Stimulated activated CD4-positive, alpha-beta T cell treated with anti-CD3 and anti-CD28 coated beads, Interleukin-1b, Interleukin-23, amount 100 ng/mL, for 48 hours (primary cell): ENCODE measurements at regions not wholly inside any gene's neighbourhood (a gene's known extent, or its start where the extent isn't known, plus 50 kb on each side); places are given as distances from the start of the nearest gene placed in this dataset.

ENCODE experiments used
- DNase-seq: peaks from one replicate; pipeline ENCODE4 v3.0.0-alpha.2; 2020

GRCh38 chr5:27267209-27267824, 228.9 kb upstream of the CDH9 start:
- no peak for DNase-seq

DNA sequence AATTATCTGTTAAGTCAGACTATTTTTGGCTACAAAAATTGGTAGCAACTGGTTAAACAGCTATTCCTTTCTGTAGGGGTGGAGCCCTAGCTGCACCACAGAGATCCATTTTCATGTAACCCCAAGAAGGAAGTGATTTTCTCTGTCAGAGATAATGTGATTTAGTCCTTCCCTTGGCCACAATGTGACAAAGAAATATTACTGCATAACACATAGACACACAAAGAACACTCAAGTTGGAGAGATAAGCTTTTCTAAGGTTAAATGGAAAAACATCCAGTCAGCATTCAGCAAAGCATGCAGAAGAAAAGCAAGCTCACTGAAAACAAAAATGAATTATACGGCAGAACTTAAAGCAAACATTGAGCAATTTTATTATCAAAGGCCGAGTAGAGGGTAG, 227.8 kb upstream of the CDH9 start:
- no peak for DNase-seq

- no peak for DNase-seq
Measured at GRCh38 chr5:27257696-27258095, 219.3 kb upstream of the CDH9 start.

- no peak for DNase-seq
Measured at GRCh38 chr5:27252911-27253310, 214.5 kb upstream of the CDH9 start.

DNA sequence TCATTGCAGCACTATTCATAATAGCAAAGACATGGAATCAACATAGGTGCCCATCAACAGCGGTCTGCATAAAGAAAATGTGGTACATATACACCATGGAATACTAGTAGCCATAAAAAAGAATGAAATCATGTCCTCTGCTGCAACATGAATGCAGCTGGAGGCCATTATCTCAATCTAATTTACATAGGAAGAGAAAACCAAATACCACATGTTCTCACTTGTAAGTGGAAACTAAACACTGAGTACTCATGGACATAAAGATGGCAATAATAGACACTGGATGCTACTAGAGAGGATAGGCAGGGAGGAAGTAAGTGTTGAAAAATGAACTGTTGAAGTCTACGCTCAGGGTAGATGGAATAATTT, 203.9 kb upstream of the CDH9 start:
- DNase-seq, result no peak

- DNase-seq, result no peak
Measured at GRCh38 chr5:27241564-27242257, 203.3 kb upstream of the CDH9 start.

DNA sequence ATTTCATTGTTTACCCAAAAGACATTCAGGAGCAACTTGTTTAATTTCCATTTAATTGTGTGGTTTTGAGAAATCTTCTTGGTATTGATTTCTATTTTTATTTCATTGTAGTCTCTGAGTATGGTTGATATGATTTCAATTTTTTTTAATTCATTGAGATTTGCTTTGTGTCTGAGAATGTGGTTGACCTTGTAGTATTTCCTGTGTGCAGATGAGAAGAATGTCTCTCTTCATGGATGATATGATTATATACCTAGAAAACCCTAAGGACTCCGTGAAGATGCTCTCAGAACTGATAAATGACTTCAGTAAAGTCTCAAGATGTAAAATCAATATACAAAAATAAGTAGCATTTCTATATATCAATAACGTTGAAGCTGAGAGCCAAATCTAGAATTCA, 202.4 kb upstream of the CDH9 start:
- DNase-seq, result no peak

GRCh38 chr5:27234916-27235315, 196.5 kb upstream of the CDH9 start:
- DNase-seq, result no peak

- DNase-seq, result no peak
Measured at GRCh38 chr5:27221410-27221809, 183.0 kb upstream of the CDH9 start.

DNA sequence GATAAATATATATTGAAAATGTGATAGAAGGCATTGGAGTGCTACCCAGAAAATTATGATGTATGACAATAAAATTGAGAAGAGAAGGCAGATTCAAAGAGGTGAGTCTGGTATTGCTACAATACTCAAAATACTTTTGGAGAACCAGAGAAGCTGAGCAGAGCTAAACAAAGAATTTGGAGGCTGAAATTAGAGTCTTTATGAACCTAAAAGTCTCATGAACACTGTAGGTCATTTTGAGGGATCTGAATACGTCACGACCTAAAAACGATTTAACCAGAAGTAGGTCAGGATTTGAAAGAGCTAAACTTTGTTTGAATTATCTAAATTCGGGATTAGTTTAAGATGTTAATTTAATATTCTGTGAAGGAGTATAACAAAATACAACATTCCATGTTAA, 182.4 kb upstream of the CDH9 start:
- DNase-seq, result no peak

GRCh38 chr5:27217977-27218376, 179.6 kb upstream of the CDH9 start:
- no peak for DNase-seq

- DNase-seq, result no peak
Measured at GRCh38 chr5:27217155-27217956, 179.0 kb upstream of the CDH9 start.

DNA sequence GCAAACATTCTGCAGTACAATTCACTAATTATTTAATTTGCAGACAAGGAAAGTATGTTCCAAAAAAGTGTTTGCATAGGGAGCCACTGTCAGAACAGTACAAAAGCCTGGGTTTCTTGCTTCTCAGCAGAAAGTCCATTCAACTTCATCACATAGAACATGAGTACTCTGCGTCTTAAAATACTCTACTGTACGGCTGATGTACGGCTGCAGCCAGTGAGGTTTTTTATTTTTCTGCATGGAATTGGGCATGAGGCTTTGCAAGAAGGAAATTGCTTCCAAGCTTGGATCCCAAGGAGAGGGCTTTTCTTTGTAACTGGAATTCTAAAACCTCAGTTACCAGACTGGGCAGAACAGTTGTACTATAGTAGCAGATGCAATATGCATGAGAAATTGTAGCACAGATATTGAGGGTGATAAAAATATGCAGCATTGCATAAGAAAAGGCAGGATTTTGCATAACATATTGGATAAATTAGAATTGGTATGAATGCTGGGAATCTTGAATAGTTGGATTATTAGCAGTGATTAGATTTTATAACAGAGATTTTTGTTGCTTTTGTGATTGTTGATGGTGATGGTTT, 178.1 kb upstream of the CDH9 start:
- DNase-seq, result no peak

DNA sequence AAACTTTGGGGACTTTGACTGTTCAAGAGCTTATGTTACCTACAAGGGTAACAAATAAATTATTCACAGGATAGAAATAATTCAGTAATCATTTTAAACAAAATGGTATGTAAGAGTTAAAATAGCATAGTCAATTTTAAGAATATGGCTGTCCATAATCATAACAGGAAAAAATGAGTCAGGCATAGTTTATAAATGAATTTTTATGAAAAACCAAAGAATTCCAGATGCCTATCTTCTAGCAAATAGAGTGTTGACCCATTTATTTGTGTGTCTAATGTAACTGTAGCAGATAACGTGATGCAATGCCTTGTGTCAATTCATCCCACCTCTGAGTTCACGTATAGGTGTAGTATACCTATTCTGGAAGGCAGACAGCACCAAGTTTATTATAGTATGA, 169.7 kb upstream of the CDH9 start:
- DNase-seq, result no peak

- DNase-seq, result no peak
Measured at GRCh38 chr5:27191786-27192510, 153.6 kb upstream of the CDH9 start.

DNA sequence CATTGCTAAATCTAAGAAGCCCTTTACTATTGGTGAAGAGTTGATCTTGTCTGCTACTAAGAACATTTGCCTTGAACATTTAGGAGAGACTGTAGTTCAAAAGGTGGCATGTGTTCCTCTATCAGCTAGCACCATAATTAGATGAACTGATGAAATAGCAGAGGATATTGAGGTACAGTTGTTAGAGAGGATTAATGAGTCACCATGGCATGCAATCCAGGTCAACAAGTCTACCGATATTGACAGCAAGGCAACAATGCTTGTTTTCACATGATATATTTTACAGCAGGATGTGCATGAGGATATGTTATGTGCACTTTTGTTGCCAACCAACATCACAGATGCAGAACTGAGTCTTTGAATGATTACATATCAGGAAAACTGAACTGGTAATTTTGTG, 134.3 kb upstream of the CDH9 start:
- no peak for DNase-seq

DNA sequence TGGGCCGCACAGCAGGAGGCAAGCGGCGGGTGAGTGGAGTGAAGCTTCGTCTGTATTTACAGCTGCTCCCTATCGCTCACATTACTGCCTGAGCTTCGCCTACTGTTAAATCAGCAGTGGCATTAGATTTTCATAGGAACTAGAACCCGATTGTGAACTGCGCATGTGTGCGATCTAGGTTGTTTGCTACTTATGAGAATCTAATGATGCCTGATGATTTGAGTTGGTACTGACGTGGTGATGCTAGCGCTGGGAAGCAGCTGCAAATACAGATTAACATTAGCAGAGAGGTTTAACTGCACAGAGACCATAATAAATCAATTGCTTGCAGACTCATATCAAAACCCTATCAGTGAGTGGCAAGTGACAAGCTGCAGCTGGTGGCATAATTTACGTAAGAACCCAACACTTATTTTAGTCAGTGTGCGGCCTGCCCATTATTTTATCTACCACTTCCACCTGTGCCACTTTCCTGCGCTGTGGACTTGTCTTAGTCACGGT, 133.4 kb upstream of the CDH9 start:
- no peak for DNase-seq

- DNase-seq, result no peak
Measured at GRCh38 chr5:27158775-27159174, 120.4 kb upstream of the CDH9 start.

DNA sequence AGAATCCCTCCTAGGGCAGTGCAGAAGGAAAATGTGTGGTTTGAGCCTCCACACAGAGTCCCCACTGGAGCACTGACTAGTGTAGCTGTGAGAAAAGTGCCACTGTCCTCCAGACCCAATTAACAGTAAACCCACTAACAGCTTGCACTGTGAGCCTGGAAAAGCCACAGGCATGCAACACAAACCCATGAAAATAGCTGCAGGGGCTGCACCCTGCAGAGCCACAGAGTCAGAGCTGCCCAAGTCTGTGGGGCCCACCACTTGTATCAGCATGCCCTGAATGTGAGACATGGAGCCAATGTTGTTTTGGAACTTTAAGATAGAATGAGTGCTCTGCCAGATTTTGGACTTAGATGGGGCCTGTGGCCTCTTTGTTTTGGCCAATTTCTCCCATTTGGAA, 119.8 kb upstream of the CDH9 start:
- DNase-seq, result no peak

- no peak for DNase-seq
Measured at GRCh38 chr5:27144456-27144855, 106.1 kb upstream of the CDH9 start.

DNA sequence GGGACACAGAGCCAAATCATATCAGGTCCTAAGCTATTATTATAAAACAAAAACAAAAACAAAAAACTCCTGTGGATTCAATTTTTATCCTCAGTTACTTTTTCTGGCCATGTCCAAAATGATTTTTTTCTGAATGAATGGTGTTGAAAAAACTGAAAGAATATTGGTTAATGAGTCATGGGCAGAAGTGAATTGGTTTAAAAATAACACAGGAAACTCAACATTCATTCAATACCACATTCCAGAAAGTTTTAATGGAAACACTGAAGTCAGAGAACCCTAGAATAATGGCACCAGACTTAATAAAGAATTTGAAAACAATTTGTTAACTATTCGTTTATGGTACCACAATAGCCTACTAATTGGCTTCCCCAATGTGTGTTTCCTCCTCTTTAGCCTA, 102.4 kb upstream of the CDH9 start:
- no peak for DNase-seq

GRCh38 chr5:27130587-27130986, 92.2 kb upstream of the CDH9 start:
- DNase-seq, result no peak

DNA sequence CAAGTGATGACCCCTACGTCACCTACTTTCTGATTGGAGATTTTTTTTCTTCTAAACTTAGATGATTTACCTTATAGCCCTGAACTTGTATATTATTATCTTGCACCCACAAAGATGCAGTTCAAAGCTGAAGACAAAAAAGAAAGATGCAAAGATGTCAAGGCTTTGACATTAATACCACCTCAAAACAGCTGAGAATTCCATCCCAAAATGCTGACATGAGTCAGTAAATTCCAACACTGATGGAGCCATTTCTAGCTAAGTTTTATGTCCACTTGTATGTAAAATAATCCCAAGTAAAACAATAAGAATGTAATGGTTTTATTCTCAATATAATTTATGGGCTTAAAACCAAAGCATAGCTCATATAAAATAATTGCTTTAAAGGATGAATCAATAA, 91.5 kb upstream of the CDH9 start:
- DNase-seq, result no peak
